Glomerular visceral epithelial cell (primary cell): ENCODE measurements at regions not wholly inside any gene's neighbourhood (a gene's known extent, or its start where the extent isn't known, plus 50 kb on each side); places are given as distances from the start of the nearest gene placed in this dataset.

ENCODE experiments used
- DNase-seq: peaks from one replicate; pipeline ENCODE4 v3.0.0-alpha.2; 2016; ENCODE audit errors: extremely low spot score

GRCh38 chr1:38576241-38576640 lies 283.3 kb downstream of the RRAGC start:
- no peak for DNase-seq

DNA sequence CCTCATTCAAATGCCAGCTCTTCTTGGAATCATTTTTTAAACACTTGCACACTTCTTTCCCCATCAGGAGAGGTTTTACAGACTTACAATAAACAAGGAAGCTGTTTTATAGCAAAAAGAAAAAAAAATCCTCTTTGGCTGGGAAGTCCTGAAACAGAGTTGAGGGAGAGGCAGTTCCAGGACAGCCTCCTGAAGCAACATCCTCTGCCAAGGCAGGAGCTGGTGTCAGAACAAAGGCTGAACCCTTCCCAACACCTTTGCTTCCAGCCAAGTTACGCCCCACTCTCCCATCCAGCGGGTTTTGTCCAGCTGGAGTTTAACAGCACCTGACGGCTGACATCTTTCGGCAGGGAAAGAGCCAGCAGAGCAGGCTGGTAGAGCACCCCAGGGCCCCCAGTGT lies 287.8 kb downstream of the RRAGC start:
- DNase-seq: no peak

- DNase-seq: no peak
These were observed 289.0 kb downstream of the RRAGC start for GRCh38 chr1:38570657-38570975.

DNA sequence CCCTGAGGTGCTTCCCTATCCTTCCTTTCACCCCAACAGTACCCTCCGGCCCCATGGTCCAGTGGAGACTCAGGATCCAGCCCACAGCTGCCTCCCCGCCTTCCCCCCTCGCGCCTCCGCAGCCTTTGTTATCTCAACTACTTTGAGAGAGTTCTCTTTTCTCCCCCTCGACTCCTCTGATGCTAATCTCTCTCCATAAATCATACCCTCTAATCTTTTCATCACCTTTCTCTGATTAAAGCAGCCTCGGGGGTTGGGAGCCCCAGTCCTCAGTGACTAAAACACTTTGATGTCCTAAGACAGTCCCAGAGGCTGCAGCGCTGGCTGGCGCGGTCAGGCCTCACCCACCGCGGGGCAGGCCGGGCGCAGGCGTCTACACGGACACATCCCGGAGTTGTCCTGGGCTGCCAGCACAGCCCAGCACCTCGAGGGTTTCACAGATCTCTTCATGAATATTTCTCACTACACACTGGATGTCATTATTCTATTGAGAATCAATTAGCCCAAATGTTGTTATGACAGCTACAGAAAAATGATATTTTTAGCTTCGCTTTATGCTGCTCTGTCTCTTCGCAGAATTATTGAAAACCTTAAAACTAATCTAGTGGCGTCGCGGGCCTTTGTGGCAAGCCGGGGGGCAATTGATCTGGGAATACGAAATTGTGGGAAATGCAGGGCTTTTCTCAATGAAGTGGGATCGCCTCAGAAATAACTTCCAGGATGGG lies 289.5 kb downstream of the RRAGC start:
- DNase-seq: no peak

- no peak for DNase-seq
These were observed 291.3 kb downstream of the RRAGC start for GRCh38 chr1:38568061-38568857.

DNA sequence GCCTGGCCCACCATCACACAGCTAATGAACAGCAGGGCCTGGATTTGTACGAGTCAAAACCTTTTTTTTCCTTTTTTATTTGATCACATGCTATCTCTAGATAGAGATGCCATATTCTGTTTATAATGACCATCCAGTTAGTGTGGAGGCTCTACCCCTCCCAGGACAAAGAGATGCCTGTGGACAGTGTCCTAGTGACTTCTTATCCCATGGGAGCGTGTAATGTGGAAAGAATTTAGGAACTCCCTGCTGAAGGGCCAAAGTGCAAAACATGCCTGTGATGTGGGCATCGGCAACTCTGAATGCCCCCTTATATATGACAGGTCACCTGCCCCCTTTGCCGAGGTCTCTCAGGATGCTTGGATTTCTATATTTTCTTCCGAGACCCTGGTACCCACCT lies 292.2 kb downstream of the RRAGC start:
- DNase-seq: no peak

GRCh38 chr1:38565020-38565491 lies 294.5 kb downstream of the RRAGC start:
- no peak for DNase-seq

- DNase-seq: no peak
These were observed 295.4 kb downstream of the RRAGC start for GRCh38 chr1:38563942-38564735.

DNA sequence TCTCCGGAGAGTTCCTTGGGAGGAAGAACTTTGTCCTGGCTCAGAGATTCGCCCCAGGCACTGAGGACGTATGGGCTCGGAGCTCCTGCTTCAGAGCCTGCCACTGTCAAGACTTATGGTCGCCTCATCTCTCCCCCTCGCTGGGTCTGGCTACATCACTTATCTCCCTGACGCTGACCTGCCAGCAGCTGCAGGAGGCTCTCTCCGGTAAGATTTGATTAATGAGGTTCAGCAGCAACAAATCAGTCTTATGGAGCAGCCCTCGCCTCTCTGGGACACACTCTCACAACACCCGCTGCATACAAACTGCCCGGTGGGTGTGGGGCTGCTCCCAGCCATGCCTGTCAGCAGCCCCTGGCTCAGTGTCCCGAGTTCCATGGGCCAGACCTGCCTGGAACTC lies 297.8 kb downstream of the RRAGC start:
- no peak for DNase-seq

DNA sequence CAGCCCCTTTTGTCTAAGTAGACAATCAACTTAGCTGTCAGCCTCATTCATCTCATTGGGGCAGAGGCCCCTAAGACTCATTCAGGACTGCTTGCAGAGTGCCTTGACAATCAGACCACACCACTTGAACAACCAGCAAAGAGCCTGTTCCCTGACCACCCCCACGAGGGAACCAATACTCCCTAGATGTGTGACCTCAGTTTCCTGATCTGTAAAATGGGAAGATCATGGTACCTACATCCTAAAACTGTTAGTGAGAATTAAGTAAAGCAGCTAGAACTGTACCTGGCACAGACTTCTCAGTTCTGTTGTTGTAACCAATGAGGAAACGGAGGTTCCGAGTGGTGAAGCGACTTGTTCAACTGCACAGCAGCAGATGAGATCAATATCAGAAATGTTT lies 298.5 kb downstream of the RRAGC start:
- DNase-seq: no peak

DNA sequence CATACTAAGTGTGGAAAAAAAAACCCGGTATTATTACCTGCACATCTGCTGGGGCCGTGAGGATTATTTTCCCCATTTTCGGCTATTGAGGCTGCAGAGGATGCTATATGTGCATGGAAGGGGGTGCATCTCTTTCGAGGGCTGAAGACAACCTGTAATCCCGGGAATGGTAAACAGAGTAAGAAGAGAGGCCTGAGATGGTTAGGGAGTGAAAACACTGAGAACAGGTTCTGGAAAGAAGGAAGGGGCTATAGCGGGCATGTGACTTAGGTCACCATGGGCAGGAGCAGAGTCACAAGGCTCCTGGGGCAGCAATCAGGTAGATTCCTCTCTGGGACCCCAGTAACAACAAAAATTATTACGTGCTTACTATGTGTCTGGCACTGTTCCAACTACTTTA lies 299.1 kb downstream of the RRAGC start:
- no peak for DNase-seq

DNA sequence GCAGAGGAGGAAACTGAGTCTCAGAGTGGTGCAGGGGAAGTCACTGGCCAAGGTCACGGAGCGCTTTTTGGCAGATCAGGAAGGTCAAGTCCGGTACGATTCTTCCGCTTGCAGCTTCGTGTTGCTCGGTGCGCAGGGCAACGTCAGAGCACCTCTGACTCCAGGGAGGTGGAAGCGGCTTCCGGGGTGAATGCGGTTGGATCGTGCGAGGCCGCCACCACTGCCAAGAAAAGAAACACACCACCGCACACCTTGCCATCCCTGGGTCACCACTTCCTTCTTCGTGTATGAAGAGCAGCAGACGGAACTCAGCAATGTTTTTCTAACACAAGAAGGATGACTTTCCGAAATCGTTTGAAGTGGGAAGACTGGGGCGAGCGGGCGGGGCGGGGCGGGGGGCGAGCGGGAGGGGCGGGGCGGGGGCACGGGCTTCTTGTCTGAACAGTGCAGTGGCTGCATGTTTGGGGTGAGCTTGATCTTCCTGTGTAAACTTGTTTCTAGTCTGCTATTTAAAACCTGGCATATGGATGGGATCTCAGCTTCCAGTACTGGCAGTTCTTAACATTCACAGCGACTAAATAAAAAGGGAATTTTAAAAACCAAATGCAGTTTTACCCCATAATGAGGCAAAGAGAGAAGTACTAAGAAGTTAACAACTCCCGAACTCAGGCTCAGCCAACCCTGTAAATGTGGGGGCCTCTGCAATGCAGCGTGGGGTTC lies 300.0 kb downstream of the RRAGC start:
- DNase-seq: peak; percentile 17

GRCh38 chr1:38558500-38559445 lies 300.8 kb downstream of the RRAGC start:
- no peak for DNase-seq

- no peak for DNase-seq
These were observed 301.5 kb downstream of the RRAGC start for GRCh38 chr1:38558055-38558454.

DNA sequence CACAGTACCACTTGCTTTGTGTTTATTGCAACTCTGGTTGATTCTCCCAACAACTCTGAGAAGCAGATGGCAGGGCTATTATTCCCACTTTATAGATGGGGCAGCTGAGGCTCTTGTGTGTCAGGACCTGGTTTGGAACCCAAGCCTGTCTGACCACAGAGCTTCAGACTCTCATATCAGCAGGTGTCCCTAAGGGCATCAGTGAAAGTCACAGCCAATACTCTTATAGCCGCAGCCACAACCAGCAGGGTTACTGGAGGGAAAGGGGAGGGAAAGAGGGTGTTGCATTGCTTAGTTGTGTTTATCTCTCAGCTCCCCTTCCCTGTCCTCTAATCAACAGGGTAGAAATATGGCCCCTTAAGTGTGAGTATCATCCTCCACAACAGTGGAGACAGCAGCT lies 304.0 kb downstream of the RRAGC start:
- DNase-seq: no peak

DNA sequence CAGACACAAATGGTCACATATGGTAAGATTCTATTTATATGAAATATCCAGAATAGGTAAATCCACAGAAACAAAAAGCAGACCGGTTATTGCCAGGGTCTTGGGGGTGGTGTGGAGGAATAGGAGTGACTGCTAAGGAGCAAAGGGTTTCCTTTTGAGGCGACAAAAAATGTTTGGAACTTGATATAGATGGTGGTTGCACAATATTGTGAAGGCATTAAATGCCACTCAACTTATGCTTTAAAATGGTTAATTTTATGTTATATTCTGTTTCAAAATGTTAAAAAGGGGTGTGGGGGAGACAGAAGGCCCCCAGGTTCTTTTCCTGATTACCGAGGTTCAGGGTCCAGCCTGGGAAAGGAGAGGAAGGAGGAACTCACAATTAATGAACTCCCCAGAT lies 304.4 kb downstream of the RRAGC start:
- DNase-seq: no peak

DNA sequence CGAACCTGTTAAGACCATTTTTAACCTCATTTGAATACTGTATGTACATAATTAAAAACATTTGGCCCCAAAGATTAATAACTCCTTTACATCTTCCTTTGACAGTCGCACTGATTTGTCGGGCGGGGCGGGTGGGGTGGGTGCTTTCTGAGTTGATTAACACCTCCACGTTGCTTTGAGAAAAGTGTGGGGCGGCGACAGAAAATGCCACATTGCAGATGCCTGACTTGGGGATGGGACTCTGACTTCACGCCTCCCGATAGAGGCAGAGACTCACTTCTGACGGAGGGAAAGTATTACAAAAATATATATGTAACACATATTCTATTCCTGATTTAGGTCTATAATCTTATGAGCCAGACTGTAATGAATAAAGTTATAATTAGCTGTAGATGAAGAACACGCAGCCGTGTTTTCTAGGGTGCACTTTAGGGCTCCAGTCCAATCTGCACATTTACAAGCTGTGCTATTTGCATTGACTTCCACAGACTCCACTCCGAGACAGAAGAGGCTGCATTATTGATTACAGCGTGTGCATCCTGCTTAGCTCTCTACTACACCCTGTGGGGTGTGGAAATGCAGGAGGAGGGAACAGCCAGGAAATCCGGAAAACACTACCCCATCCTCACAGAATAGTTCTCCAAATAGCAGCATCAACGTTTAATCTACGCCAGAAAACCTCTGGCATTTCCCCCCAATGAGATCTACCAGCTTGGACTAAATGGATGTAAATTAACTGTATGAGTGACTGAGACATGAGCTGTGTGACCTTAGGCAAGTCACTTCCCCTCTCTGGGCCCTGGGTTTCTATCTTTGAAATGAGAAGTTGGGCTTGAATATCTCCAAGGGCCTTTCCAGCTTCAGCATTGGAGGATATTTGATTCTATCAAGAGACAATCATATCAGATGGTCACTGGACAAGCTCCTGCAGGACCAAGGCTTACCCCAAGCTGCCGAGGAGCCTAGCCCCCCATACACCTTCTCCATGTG lies 308.0 kb downstream of the RRAGC start:
- no peak for DNase-seq

GRCh38 chr1:38549191-38549590 lies 310.4 kb downstream of the RRAGC start:
- DNase-seq: no peak

GRCh38 chr1:38547321-38547720 lies 312.3 kb downstream of the RRAGC start:
- DNase-seq: no peak

DNA sequence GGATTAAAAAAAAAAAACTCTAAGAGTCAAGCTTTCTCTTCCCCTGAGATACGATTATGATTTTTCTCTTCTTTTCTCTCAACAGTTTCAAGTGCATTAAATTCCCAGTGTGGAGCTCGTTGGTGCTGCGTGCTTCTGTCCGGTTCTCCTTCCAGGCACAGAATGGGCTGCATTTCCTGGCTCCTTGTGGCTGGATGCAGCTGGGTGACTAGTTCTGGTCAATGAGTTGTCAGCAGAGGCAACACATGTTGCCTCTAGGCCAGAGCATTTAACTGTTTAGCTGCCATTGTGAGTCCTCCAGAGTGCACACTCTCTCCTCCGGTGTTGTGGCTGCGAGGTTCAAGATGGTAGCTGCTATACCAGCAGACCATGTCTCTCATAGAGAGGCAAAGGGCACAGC lies 312.9 kb downstream of the RRAGC start:
- DNase-seq: no peak
